Large intestine (tissue), 3 donors: ENCODE measurements at regions not wholly inside any gene's neighbourhood (a gene's known extent, or its start where the extent isn't known, plus 50 kb on each side); places are given as distances from the start of the nearest gene placed in this dataset.
"Not testable (repeated sequence)": the region's sequence is repeated elsewhere in the genome, so short reads cannot be mapped to it uniquely, and the experiment has no call there.

Experiments used
- DNase-seq, 2 donors: peaks; one replicate each; pipeline versions ENCODE4 v3.0.0 to v3.0.0-alpha.2; 2013
- H3K27ac ChIP-seq: one replicate; pipeline ENCODE4 v1.5.1; 2013; ENCODE audit warnings: low read length
- H3K27me3 ChIP-seq: 2 replicates; pipeline ENCODE4 v1.6.1; 2013; ENCODE audit warnings: low read length; ENCODE audit not compliant: control insufficient read depth, insufficient read depth
- H3K36me3 ChIP-seq: 2 replicates; pipeline ENCODE4 v1.6.1; 2013; ENCODE audit warnings: low read length; ENCODE audit not compliant: control insufficient read depth, insufficient read depth
- H3K4me1 ChIP-seq: one replicate; pipeline ENCODE4 v1.6.1; 2013; ENCODE audit warnings: low read length; ENCODE audit not compliant: control insufficient read depth, insufficient read depth
- H3K4me3 ChIP-seq: one replicate; pipeline ENCODE4 v1.5.1; 2013; ENCODE audit warnings: low read length
- H3K9me3 ChIP-seq: one replicate; pipeline ENCODE4 v1.6.1; 2013; ENCODE audit warnings: mild to moderate bottlenecking, low read depth, low read length, moderate library complexity; ENCODE audit not compliant: control insufficient read depth
- WGBS: methylation state at CpG from one replicate; pipeline ENCODE4 v1.1.5; 2013; ENCODE audit warnings: low lambda C conversion rate; ENCODE audit not compliant: insufficient coverage; 5-methylcytosine and 5-hydroxymethylcytosine counted together

DNA sequence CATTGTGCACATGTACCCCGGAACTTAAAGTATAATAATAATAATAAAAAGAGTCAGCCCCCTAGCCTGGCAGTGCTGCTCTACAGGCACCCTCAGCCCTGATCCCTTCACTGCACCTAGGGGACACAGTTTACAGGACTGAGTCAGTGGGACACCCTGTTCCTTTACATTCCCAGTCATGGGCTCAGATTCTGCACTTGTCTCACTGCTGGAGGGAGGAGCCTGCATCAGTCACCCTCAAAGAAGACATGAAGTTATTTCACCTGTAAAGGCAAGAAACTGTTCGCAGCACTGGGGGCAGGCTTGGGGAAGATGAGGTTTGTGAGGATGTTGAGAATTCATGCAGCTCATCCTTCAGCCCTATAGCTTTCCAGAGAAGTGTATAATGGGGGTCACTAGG lies 50.7 kb upstream of the VPREB1 start:
- Histone ChIP-seq H3K4me3 (no peak overlapping the region), H3K36me3 (no peaks in the 10 kb centered on the region), H3K4me1 (no peaks in the 10 kb centered on the region), H3K9me3 (no peaks in the 10 kb centered on the region), H3K27me3 (peaks cover 8% of the 10 kb centered on the region), H3K27ac (no peak overlapping the region)
- DNase-seq = no peak
- no CpG with 5 or more reads among the region's 2 CpGs for WGBS

DNA sequence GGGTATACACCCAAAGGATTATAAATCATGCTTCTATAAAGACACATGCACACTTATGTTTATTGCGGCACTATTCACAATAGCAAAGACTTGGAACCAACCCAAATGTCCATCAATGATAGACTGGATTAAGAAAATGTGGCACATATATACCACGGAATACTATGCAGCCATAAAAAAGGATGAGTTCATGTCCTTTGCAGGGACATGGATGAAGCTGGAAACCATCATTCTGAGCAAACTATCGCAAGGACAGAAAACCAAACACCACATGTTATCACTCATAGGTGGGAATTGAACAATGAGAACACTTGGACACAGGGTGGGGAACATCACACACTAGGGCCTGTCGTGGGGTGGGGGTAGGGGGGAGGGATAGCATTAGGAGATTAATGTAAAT lies 51.1 kb upstream of the VPREB1 start:
- DNase-seq, H3K9me3 ChIP-seq, H3K4me1 ChIP-seq, H3K36me3 ChIP-seq, H3K27ac ChIP-seq, H3K4me3 ChIP-seq, H3K27me3 ChIP-seq: not testable (repeated sequence)
- WGBS = no CpG with 5 or more reads among the region's 4 CpGs

DNA sequence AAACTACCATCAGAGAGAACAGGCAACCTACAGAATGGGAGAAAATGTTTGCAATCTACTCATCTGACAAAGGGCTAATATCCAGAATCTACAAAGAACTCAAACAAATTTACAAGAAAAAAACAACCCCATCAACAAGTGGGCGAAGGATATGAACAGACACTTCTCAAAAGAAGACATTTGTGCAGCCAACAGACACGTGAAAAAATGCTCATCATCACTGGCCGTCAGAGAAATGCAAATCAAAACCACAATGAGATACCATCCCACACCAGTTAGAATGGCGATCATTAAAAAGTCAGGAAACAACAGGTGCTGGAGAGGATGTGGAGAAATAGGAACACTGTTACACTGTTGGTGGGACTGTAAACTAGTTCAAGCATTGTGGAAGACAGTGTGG lies 51.6 kb upstream of the VPREB1 start:
- no CpG with 5 or more reads among the region's 4 CpGs for WGBS
- not testable (repeated sequence) for DNase-seq, H3K27ac ChIP-seq

DNA sequence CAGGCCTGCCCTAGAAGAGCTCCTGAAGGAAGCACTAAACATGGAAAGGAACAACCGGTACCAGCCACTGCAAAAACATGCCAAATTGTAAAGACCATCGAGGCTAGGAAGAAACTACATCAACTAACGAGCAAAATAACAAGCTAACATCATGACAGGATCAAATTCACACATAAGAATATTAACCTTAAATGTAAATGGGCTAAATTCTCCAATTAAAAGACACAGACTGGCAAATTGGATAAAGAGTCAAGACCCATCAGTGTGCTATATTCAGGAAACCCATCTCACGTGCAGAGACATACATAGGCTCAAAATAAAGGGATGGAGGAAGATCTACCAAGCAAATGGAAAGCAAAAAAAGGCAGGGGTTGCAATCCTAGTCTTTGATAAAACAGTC lies 54.8 kb upstream of the VPREB1 start:
- not testable (repeated sequence) for H3K27ac ChIP-seq, H3K4me1 ChIP-seq, DNase-seq, H3K4me3 ChIP-seq, H3K36me3 ChIP-seq, H3K9me3 ChIP-seq
- no CpG with 5 or more reads among the region's 4 CpGs for WGBS
- peaks cover 11% of the 10 kb centered on the region for H3K27me3 ChIP-seq

More for the DNA sequence above, 51.6 kb upstream of the VPREB1 start:
- not testable (repeated sequence) for H3K4me1 ChIP-seq, H3K36me3 ChIP-seq, H3K27me3 ChIP-seq, H3K9me3 ChIP-seq, H3K4me3 ChIP-seq

DNA sequence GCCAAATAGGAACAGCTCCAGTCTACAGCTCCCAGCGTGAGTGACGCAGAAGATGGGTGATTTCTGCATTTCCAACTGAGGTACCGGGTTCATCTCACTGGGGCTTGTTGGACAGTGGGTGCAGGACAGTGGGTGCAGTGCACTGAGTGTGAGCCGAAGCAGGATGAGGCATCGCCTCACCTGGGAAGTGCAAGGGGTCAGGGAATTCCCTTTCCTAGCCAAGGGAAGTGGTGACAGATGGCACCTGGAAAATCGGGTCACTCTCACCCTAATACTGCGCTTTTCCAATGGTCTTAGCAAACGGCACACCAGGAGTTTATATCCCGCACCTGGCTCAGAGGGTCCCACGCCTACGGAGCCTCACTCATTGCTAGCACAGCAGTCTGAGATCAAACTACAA lies 56.7 kb upstream of the VPREB1 start:
- not testable (repeated sequence) for H3K9me3 ChIP-seq, H3K27ac ChIP-seq, DNase-seq, H3K4me1 ChIP-seq, H3K4me3 ChIP-seq, H3K36me3 ChIP-seq
- peaks cover 21% of the 10 kb centered on the region for H3K27me3 ChIP-seq
- WGBS = no CpG with 5 or more reads among the region's 11 CpGs

DNA sequence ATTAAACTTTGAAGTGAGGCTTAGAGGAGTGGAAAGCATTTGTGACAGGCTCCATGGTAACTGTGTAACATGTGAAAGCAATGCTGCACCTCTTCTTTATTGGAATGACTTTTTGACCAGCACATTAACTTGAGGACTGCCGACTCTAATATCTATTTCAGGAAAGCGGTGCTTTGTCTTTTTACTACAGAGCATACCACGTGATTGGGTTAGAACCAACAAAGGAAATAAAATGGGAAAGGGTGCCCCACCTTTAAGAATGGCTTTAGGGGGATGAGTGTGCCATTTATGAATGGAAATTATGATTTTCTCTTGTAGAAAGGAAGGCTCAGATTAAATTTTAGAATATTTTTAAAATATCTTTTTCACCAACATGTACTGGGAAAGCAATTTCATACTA lies 57.3 kb upstream of the VPREB1 start:
- no peak overlapping the region for H3K4me3 ChIP-seq
- H3K36me3 ChIP-seq = no peaks in the 10 kb centered on the region
- DNase-seq = no peak
- no peak overlapping the region for H3K27ac ChIP-seq
- H3K4me1 ChIP-seq = no peaks in the 10 kb centered on the region
- peaks cover 21% of the 10 kb centered on the region for H3K27me3 ChIP-seq
- no CpG with 5 or more reads among the region's 3 CpGs for WGBS
- no peaks in the 10 kb centered on the region for H3K9me3 ChIP-seq

DNA sequence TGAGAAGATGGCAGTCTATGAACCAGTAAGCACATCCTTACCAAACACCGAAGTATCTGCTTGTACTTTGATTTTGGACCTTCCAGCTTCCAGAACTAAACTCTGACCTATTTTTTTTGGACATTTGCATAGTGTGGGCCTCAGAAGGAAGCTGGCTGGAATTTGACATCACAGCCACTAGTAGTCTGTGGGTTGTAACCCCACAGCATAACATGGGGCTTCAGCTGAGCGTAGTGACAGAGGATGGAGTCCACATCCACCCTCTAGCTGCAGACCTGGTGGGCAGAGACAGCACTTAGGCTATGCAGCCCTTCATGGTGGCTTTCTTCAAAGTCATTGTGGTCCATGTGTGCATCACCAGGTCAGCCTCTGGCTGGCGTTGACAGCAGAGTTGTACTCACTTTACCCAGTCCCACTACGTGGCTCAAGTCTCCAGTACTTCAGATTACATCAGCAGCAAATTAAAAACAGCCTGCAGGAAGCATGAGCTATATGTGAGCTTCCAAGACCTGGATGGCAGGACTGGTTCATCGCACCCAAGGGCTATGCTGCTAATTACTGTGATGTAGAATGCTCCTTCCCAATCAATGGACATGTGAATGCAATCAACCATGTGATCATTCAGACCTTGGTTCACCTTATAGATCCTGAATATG lies 58.6 kb upstream of the VPREB1 start:
- no peak for DNase-seq
- no peak overlapping the region for H3K27ac ChIP-seq
- H3K27me3 ChIP-seq = peaks cover 21% of the 10 kb centered on the region
- H3K36me3 ChIP-seq = no peaks in the 10 kb centered on the region
- H3K4me1 ChIP-seq = no peaks in the 10 kb centered on the region
- no peak overlapping the region for H3K4me3 ChIP-seq
- WGBS = no CpG with 5 or more reads among the region's 5 CpGs
- H3K9me3 ChIP-seq = no peaks in the 10 kb centered on the region

DNA sequence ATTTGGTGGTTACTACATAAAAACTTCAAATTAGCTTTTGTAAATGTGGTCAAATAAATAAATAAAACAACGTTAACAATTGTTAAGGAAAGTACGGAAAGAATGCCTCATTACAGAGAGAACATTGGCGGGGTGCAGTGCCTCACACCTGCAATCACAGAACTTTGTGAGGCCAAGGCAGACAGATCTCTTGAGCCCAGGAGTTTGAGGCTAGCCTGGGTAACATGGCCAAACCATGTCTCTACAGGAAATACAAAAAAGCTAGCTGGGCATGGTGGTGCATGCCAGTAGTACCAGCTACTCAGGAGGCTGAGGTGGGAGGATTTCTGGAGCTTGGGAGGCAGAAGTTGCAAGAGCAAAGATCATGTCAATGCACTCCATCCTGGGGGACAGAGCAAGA lies 59.4 kb upstream of the VPREB1 start:
- 70% methylated on average over 2 of the region's 3 CpGs for WGBS
- Histone ChIP-seq H3K36me3 (no peaks in the 10 kb centered on the region), H3K27me3 (peaks cover 21% of the 10 kb centered on the region), H3K9me3 (no peaks in the 10 kb centered on the region), H3K27ac (no peak overlapping the region), H3K4me3 (no peak overlapping the region), H3K4me1 (no peaks in the 10 kb centered on the region)
- no peak for DNase-seq

DNA sequence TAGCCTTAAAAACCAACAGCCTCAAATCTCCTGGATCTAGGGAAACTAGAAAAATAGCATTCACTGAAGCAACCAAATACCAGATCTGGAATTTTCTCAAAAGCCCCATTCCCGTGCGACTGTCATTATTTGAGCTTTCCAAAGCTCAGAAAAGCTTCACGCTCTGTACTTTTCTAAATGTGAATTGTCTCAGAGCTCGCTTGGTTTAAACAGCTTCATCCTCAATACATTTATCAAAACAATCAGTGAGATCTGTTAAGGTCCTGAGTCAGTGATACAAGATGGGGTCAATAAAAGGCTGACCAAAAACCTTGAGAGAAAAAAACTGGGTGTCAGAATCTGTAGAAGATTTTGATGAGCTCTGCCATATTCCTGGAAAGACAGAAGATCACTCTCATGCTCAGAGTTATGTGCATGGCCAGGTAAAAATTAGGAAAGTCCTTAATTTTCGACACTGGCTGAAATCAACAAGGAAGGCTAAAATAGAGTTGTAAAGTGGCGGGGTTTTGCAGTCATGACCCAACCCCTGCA lies 60.2 kb upstream of the VPREB1 start:
- H3K9me3 ChIP-seq = no peaks in the 10 kb centered on the region
- WGBS = no CpG with 5 or more reads among the region's 6 CpGs
- H3K4me3 ChIP-seq = no peak overlapping the region
- no peak overlapping the region for H3K27ac ChIP-seq
- H3K4me1 ChIP-seq = no peaks in the 10 kb centered on the region
- no peak for DNase-seq
- no peaks in the 10 kb centered on the region for H3K36me3 ChIP-seq
- H3K27me3 ChIP-seq = peaks cover 21% of the 10 kb centered on the region

DNA sequence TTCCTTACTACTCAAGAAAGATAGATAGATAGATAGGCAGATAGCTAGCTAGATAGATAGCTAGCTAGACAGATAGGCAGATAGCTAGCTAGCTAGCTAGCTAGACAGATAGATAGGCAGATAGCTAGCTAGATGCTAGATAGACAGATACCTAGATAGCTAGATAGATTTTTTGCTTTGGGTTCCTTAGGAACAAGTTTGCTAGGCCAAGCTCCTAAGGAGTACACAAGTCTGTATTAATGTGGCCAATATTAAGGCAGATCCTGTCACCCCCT lies 61.7 kb upstream of the VPREB1 start:
- Histone ChIP-seq H3K27me3 (peaks cover 21% of the 10 kb centered on the region), H3K4me3 (no peak overlapping the region), H3K4me1 (no peaks in the 10 kb centered on the region), H3K27ac (no peak overlapping the region), H3K36me3 (no peaks in the 10 kb centered on the region), H3K9me3 (no peaks in the 10 kb centered on the region)
- no peak for DNase-seq

DNA sequence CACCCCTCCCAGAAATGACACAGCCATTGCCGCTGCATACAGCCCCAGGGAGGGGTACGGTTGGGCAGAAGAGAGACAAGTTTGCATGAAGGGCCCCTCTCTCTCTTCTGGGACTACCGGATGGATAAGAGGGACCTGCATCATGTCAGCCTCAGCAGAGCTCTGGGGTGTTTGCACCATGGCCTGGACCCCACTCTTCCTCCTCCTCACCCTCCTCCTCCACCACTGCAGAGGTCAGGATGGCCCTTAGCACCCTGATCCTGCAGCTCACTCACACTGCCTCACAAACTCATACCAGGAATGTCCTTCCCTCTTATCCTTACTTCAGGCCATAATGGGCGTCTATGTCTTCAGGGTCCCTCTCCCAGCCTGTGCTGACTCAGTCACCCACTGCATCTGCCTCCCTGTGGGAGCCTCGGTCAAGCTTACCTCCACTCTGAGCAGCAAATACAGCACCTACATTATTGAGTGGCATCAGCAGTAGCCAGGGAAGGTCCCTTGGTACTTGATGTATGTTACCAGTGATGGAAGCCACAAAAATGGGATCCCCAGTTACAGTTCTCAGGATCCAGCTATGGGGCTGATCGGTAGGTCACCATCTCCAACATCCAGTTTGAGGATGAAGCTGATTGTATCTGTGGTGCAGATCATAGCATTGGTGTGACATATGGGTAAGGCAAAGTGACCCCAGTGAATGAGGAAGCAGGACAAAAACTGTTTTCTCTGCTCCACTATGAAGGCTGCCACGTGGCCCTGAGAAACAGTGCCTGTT lies 62.2 kb upstream of the VPREB1 start:
- peaks cover 21% of the 10 kb centered on the region for H3K27me3 ChIP-seq
- WGBS = no CpG with 5 or more reads among the region's 7 CpGs
- no peaks in the 10 kb centered on the region for H3K9me3 ChIP-seq
- no peaks in the 10 kb centered on the region for H3K36me3 ChIP-seq
- H3K4me3 ChIP-seq = no peak overlapping the region
- no peaks in the 10 kb centered on the region for H3K4me1 ChIP-seq
- no peak for DNase-seq
- no peak overlapping the region for H3K27ac ChIP-seq
